GM15510 (cell line): ENCODE measurements at regions not wholly inside any gene's neighbourhood (a gene's known extent, or its start where the extent isn't known, plus 50 kb on each side); places are given as distances from the start of the nearest gene placed in this dataset.

ENCODE experiments used
- POLR2A ChIP-seq: IDR thresholded peaks from 3 replicates; pipeline ENCODE4 v1.6.1; 2011; ENCODE audit warnings: borderline replicate concordance; ENCODE audit not compliant: insufficient read length; ENCODE audit errors: extremely low read depth

- no peak for TF ChIP-seq POLR2A
Measured at GRCh38 chr13:74025369-74025768, 108.8 kb downstream of the KLF12 start.

GRCh38 chr13:74024856-74025255, 109.3 kb downstream of the KLF12 start:
- no peak for TF ChIP-seq POLR2A

GRCh38 chr13:74024314-74024713, 109.9 kb downstream of the KLF12 start:
- no peak for TF ChIP-seq POLR2A

GRCh38 chr13:74023484-74023883, 110.7 kb downstream of the KLF12 start:
- no peak for TF ChIP-seq POLR2A

GRCh38 chr13:74021505-74021904, 112.7 kb downstream of the KLF12 start:
- no peak for TF ChIP-seq POLR2A

GRCh38 chr13:74018062-74018431, 116.2 kb downstream of the KLF12 start:
- TF ChIP-seq POLR2A: no peak

- TF ChIP-seq POLR2A: no peak
Measured at GRCh38 chr13:74017301-74018061, 116.7 kb downstream of the KLF12 start.

GRCh38 chr13:74015137-74015536, 119.1 kb downstream of the KLF12 start:
- no peak for TF ChIP-seq POLR2A

GRCh38 chr13:74009100-74009668, 125.0 kb downstream of the KLF12 start:
- no peak for TF ChIP-seq POLR2A

GRCh38 chr13:74006666-74007065, 127.5 kb downstream of the KLF12 start:
- TF ChIP-seq POLR2A: no peak

GRCh38 chr13:74005320-74006157, 128.7 kb downstream of the KLF12 start:
- no peak for TF ChIP-seq POLR2A

- TF ChIP-seq POLR2A: no peak
Measured at GRCh38 chr13:74004109-74004508, 130.1 kb downstream of the KLF12 start.

GRCh38 chr13:74003374-74003773, 130.8 kb downstream of the KLF12 start:
- TF ChIP-seq POLR2A: no peak

GRCh38 chr13:74000876-74001275, 133.3 kb downstream of the KLF12 start:
- TF ChIP-seq POLR2A: no peak

GRCh38 chr13:73998631-73999030, 135.6 kb downstream of the KLF12 start:
- no peak for TF ChIP-seq POLR2A

- no peak for TF ChIP-seq POLR2A
Measured at GRCh38 chr13:73997964-73998363, 136.2 kb downstream of the KLF12 start.

GRCh38 chr13:73996569-73996968, 137.6 kb downstream of the KLF12 start:
- TF ChIP-seq POLR2A: no peak

GRCh38 chr13:73995736-73996135, 138.5 kb downstream of the KLF12 start:
- TF ChIP-seq POLR2A: no peak
